ENCODE measurements at regions not wholly inside any gene's neighbourhood (a gene's known extent, or its start where the extent isn't known, plus 50 kb on each side); places are given as distances from the start of the nearest gene placed in this dataset.

- TF ChIP-seq CTCF (IDR thresholded peaks at IDR 0.05) = no peak
- TF ChIP-seq POLR2A (IDR thresholded peaks at IDR 0.05) = no peak
Observed at GRCh38 chr21:28714777-28715464, 277.8 kb downstream of the LTN1 start.

Data from uterus (tissue), 2 donors.